ENCODE measurements at regions not wholly inside any gene's neighbourhood (a gene's known extent, or its start where the extent isn't known, plus 50 kb on each side); places are given as distances from the start of the nearest gene placed in this dataset.

- no peak for TF ChIP-seq EZH2 (IDR thresholded peaks at IDR 0.05; ENCODE audit: borderline replicate concordance, insufficient read depth, low read depth, low read length, poor library complexity, severe bottlenecking)
- no peak for TF ChIP-seq CTCF (IDR thresholded peaks at IDR 0.05)
- peaks cover 7% of the 10 kb centered on the region for H3K9me3 Mint-ChIP-seq (ENCODE audit: insufficient read depth)
- no peak overlapping the region for H3K27ac Mint-ChIP-seq
- ChIA-PET POLR2A (no interaction called here), CTCF (no interaction called here)
- H3K79me2 ChIP-seq (ENCODE audit: control insufficient read depth, insufficient read depth, low read length) = no peaks in the 10 kb centered on the region
- H2AFZ ChIP-seq (ENCODE audit: insufficient read depth, low read depth, low read length, poor library complexity, severe bottlenecking) = no peak overlapping the region
- no peak overlapping the region for H3K9ac ChIP-seq (ENCODE audit: low read length)
- H4K20me1 ChIP-seq (ENCODE audit: control insufficient read depth, insufficient read depth, low read length, poor library complexity, severe bottlenecking) = no peaks in the 10 kb centered on the region
- no peak overlapping the region for H3K27ac ChIP-seq (ENCODE audit: low read length in 2 of 2)
- H3K4me3 ChIP-seq (ENCODE audit: control extremely low read depth in 1 of 5, extremely low read depth in 1 of 5, insufficient read depth in 1 of 5, low read depth in 2 of 5, low read length in 4 of 5) = no peak overlapping the region
- no peak for DNase-seq
- no CpG with 5 or more reads among the region's 4 CpGs for WGBS (ENCODE audit: insufficient coverage)
- peaks cover 0 to 8% (median 2%) of the 10 kb centered on the region in 3 donors for H3K9me3 ChIP-seq (ENCODE audit: control extremely low read depth in 1 of 3, control insufficient read depth in 2 of 3, insufficient read depth in 1 of 3, low read length in 2 of 3)
- H3K36me3 ChIP-seq (replicated peaks in 1 of 2; ENCODE audit: control extremely low read depth in 1 of 2, control insufficient read depth in 1 of 2, extremely low read depth in 1 of 2, insufficient read depth in 2 of 2, low read length in 1 of 2) = no peaks in the 10 kb centered on the region
- no peak overlapping the region for H3K4me3 Mint-ChIP-seq
- ATAC-seq (ENCODE audit: low read depth) = no peak
- H3K4me2 ChIP-seq (replicated peaks; ENCODE audit: low read depth, low read length, poor library complexity, severe bottlenecking) = no peak overlapping the region
- H3K4me1 ChIP-seq (ENCODE audit: control insufficient read depth in 2 of 2, insufficient read depth in 2 of 2, low read length in 2 of 2) = no peaks in the 10 kb centered on the region
- no peaks in the 10 kb centered on the region for H3K4me1 Mint-ChIP-seq
- peaks cover 0 to 7% (median 0%) of the 10 kb centered on the region in 4 experiments for H3K27me3 ChIP-seq (replicated peaks in 1 of 4; ENCODE audit: control extremely low read depth in 1 of 4, control insufficient read depth in 3 of 4, insufficient read depth in 4 of 4, low read length in 3 of 4)
- intact Hi-C loops (cut with micrococcal nuclease) = no loop called here
- H3K27me3 Mint-ChIP-seq = peaks cover 20% of the 10 kb centered on the region
Measured at GRCh38 chr11:19627566-19627965, 85.1 kb upstream of the NAV2 start.

- DNase-seq (no peak), ATAC-seq (ENCODE audit: low read depth) (no peak)
- no peak for TF ChIP-seq CTCF (IDR thresholded peaks at IDR 0.05)
- no peak for TF ChIP-seq EZH2 (IDR thresholded peaks at IDR 0.05; ENCODE audit: borderline replicate concordance, insufficient read depth, low read depth, low read length, poor library complexity, severe bottlenecking)
- Histone ChIP-seq H3K27me3 (replicated peaks in 1 of 4; ENCODE audit: control extremely low read depth in 1 of 4, control insufficient read depth in 3 of 4, insufficient read depth in 4 of 4, low read length in 3 of 4) (peaks cover 0 to 7% (median 0%) of the 10 kb centered on the region in 4 experiments), H3K79me2 (ENCODE audit: control insufficient read depth, insufficient read depth, low read length) (no peaks in the 10 kb centered on the region), H3K36me3 (replicated peaks in 1 of 2; ENCODE audit: control extremely low read depth in 1 of 2, control insufficient read depth in 1 of 2, extremely low read depth in 1 of 2, insufficient read depth in 2 of 2, low read length in 1 of 2) (no peaks in the 10 kb centered on the region), H3K27ac (ENCODE audit: low read length in 2 of 2) (no peak overlapping the region), H4K20me1 (ENCODE audit: control insufficient read depth, insufficient read depth, low read length, poor library complexity, severe bottlenecking) (no peaks in the 10 kb centered on the region), H2AFZ (ENCODE audit: insufficient read depth, low read depth, low read length, poor library complexity, severe bottlenecking) (no peak overlapping the region), H3K4me2 (replicated peaks; ENCODE audit: low read depth, low read length, poor library complexity, severe bottlenecking) (no peak overlapping the region), H3K9me3 (ENCODE audit: control extremely low read depth in 1 of 3, control insufficient read depth in 2 of 3, insufficient read depth in 1 of 3, low read length in 2 of 3) (peaks cover 0 to 6% (median 2%) of the 10 kb centered on the region in 3 donors), H3K9ac (ENCODE audit: low read length) (no peak overlapping the region), H3K4me1 (ENCODE audit: control insufficient read depth in 2 of 2, insufficient read depth in 2 of 2, low read length in 2 of 2) (no peaks in the 10 kb centered on the region), H3K4me3 (ENCODE audit: control extremely low read depth in 1 of 5, extremely low read depth in 1 of 5, insufficient read depth in 1 of 5, low read depth in 2 of 5, low read length in 4 of 5) (no peak overlapping the region)
- ChIA-PET CTCF (no interaction called here), POLR2A (no interaction called here)
- H3K4me1 Mint-ChIP-seq = no peaks in the 10 kb centered on the region
- intact Hi-C loops (cut with micrococcal nuclease) = no loop called here
- no peak overlapping the region for H3K4me3 Mint-ChIP-seq
- H3K27ac Mint-ChIP-seq = no peak overlapping the region
- WGBS (ENCODE audit: insufficient coverage) = no CpG with 5 or more reads among the region's 1 CpG
- H3K27me3 Mint-ChIP-seq = peaks cover 13% of the 10 kb centered on the region
- peaks cover 7% of the 10 kb centered on the region for H3K9me3 Mint-ChIP-seq (ENCODE audit: insufficient read depth)
Measured at GRCh38 chr11:19625438-19625837, 87.2 kb upstream of the NAV2 start.

Data from B cell (primary cell).